HEK293 (cell line): ENCODE measurements at regions not wholly inside any gene's neighbourhood (a gene's known extent, or its start where the extent isn't known, plus 50 kb on each side); places are given as distances from the start of the nearest gene placed in this dataset.

Experiments used
- CTCF ChIA-PET: fragments of 350-600 bp; formaldehyde crosslinking; extraction: SDS; loops from one replicate; lab custom pipeline; 2021; ENCODE audit warnings: antibody characterized with exemption; lab: Yijun Ruan, JAX
- POLR2A ChIA-PET: fragments of 300-600 bp; formaldehyde crosslinking; extraction: SDS; loops from one replicate; lab custom pipeline; 2020; ENCODE audit warnings: antibody characterized with exemption, inconsistent platforms; lab: Yijun Ruan, JAX
- H3K27ac ChIP-seq: fragments of 200-500 bp; sonication (Bioruptor generic); 2 replicates; pipeline ENCODE4 v1.5.1; 2014; ENCODE audit warnings: low read depth, low read length, control low read depth, inconsistent platforms; ENCODE audit errors: extremely low read depth
- H3K36me3 ChIP-seq, 2 experiments: fragments of 200-500 bp in 1 of 2; sonication (Bioruptor generic) in 1 of 2; 1 replicate in 1 of 2; 2 replicates in 1 of 2; pipeline ENCODE4 v1.5.1; 2014 to 2017; ENCODE audit warnings: inconsistent platforms in 2 of 2, low read length in 2 of 2; ENCODE audit not compliant: control insufficient read depth in 2 of 2, insufficient read depth in 1 of 2
- H3K4me1 ChIP-seq: fragments of 200-500 bp; sonication (Bioruptor generic); 2 replicates; pipeline ENCODE4 v1.5.1; 2014; ENCODE audit warnings: mild to moderate bottlenecking, low read length, inconsistent platforms; ENCODE audit not compliant: control insufficient read depth, insufficient read depth
- H3K4me3 ChIP-seq: 2 replicates; pipeline ENCODE4 v1.5.1; 2011; ENCODE audit warnings: low read depth, mild to moderate bottlenecking, control low read depth, low read length, moderate library complexity
- H3K9me3 ChIP-seq: fragments of 200-500 bp; sonication (Bioruptor generic); 2 replicates; pipeline ENCODE4 v1.5.1; 2014; ENCODE audit warnings: low read depth, low read length, inconsistent platforms; ENCODE audit not compliant: control insufficient read depth, insufficient read depth
- GFI1B ChIP-seq: fragments of 450-650 bp; formaldehyde crosslinking; IDR thresholded peaks from 2 replicates; pipeline ENCODE4 v1.5.1; 2016; ENCODE audit warnings: missing biosample characterization, missing genetic modification characterization
- GLI4 ChIP-seq: fragments of 450-650 bp; formaldehyde crosslinking; IDR thresholded peaks from 2 replicates; pipeline ENCODE4 v1.5.1; 2016; ENCODE audit warnings: missing biosample characterization, missing genetic modification characterization
- PRDM1 ChIP-seq: fragments of 450-650 bp; formaldehyde crosslinking; IDR thresholded peaks from 2 replicates; pipeline ENCODE4; 2016; ENCODE audit warnings: missing biosample characterization, missing genetic modification characterization
- TRIM28 ChIP-seq: IDR thresholded peaks from 2 replicates; pipeline ENCODE4 v1.6.1; 2011; ENCODE audit warnings: low read length, control low read depth, borderline replicate concordance
- YY2 ChIP-seq: fragments of 450-650 bp; formaldehyde crosslinking; IDR thresholded peaks from 2 replicates; pipeline ENCODE4 v1.5.1; 2016; ENCODE audit warnings: missing biosample characterization, missing genetic modification characterization
- ZBTB48 ChIP-seq: fragments of 450-650 bp; formaldehyde crosslinking; IDR thresholded peaks from 2 replicates; pipeline ENCODE4 v1.5.1; 2016; ENCODE audit warnings: missing biosample characterization, missing genetic modification characterization
- ZEB2 ChIP-seq: fragments of 450-650 bp; formaldehyde crosslinking; IDR thresholded peaks from 2 replicates; pipeline ENCODE4 v1.5.1; 2016; ENCODE audit warnings: missing biosample characterization, missing genetic modification characterization
- ZFP37 ChIP-seq: fragments of 450-650 bp; formaldehyde crosslinking; IDR thresholded peaks from 2 replicates; pipeline ENCODE4 v1.5.1; 2016; ENCODE audit warnings: missing biosample characterization, missing genetic modification characterization
- ZNF146 ChIP-seq: fragments of 450-650 bp; formaldehyde crosslinking; IDR thresholded peaks from 2 replicates; pipeline ENCODE4 v1.5.1; 2016; ENCODE audit warnings: missing biosample characterization, missing genetic modification characterization
- ZNF16 ChIP-seq: fragments of 450-650 bp; formaldehyde crosslinking; IDR thresholded peaks from 2 replicates; pipeline ENCODE4 v1.5.1; 2016; ENCODE audit warnings: low read depth, missing biosample characterization, missing genetic modification characterization
- ZNF184 ChIP-seq: fragments of 450-650 bp; IDR thresholded peaks from 2 replicates; pipeline ENCODE4 v1.5.1; 2018; ENCODE audit warnings: missing biosample characterization, mild to moderate bottlenecking, missing genetic modification characterization
- ZNF214 ChIP-seq: fragments of 450-650 bp; formaldehyde crosslinking; IDR thresholded peaks from 2 replicates; pipeline ENCODE4 v1.5.1; 2017; ENCODE audit warnings: missing biosample characterization, mild to moderate bottlenecking, missing genetic modification characterization, borderline replicate concordance
- ZNF221 ChIP-seq: fragments of 450-650 bp; formaldehyde crosslinking; IDR thresholded peaks from 2 replicates; pipeline ENCODE4 v1.5.1; 2017; ENCODE audit warnings: missing biosample characterization, missing genetic modification characterization, borderline replicate concordance
- ZNF24 ChIP-seq: fragments of 450-650 bp; formaldehyde crosslinking; IDR thresholded peaks from 2 replicates; pipeline ENCODE4 v1.5.1; 2016; ENCODE audit warnings: missing biosample characterization, missing genetic modification characterization
- ZNF248 ChIP-seq: fragments of 450-650 bp; formaldehyde crosslinking; IDR thresholded peaks from 2 replicates; pipeline ENCODE4 v1.5.1; 2017; ENCODE audit warnings: missing biosample characterization, missing genetic modification characterization
- ZNF311 ChIP-seq: fragments of 450-650 bp; formaldehyde crosslinking; IDR thresholded peaks from 2 replicates; pipeline ENCODE4 v1.5.1; 2017; ENCODE audit warnings: missing biosample characterization, missing genetic modification characterization, borderline replicate concordance
- ZNF335 ChIP-seq: fragments of 450-650 bp; formaldehyde crosslinking; conservative IDR thresholded peaks from 2 replicates; pipeline ENCODE4 v1.5.1; 2016; ENCODE audit warnings: missing biosample characterization, missing genetic modification characterization
- ZNF341 ChIP-seq: fragments of 450-650 bp; formaldehyde crosslinking; IDR thresholded peaks from 2 replicates; pipeline ENCODE4; 2016; ENCODE audit warnings: low read depth, missing biosample characterization, missing genetic modification characterization
- ZNF37A ChIP-seq: fragments of 450-650 bp; IDR thresholded peaks from 2 replicates; pipeline ENCODE4 v1.5.1; 2018; ENCODE audit warnings: missing biosample characterization, missing genetic modification characterization
- ZNF473 ChIP-seq: fragments of 450-650 bp; formaldehyde crosslinking; IDR thresholded peaks from 2 replicates; pipeline ENCODE4 v1.5.1; 2017; ENCODE audit warnings: missing biosample characterization, missing genetic modification characterization
- ZNF514 ChIP-seq: fragments of 450-650 bp; formaldehyde crosslinking; IDR thresholded peaks from 2 replicates; pipeline ENCODE4 v1.5.1; 2016; ENCODE audit warnings: missing biosample characterization, missing genetic modification characterization
- ZNF670 ChIP-seq: fragments of 450-650 bp; formaldehyde crosslinking; IDR thresholded peaks from 2 replicates; pipeline ENCODE4 v1.5.1; 2016; ENCODE audit warnings: missing biosample characterization, missing genetic modification characterization, low read depth
- ZNF704 ChIP-seq: fragments of 450-650 bp; formaldehyde crosslinking; IDR thresholded peaks from 2 replicates; pipeline ENCODE4 v1.5.1; 2016; ENCODE audit warnings: missing biosample characterization, missing genetic modification characterization
- ZNF768 ChIP-seq: fragments of 450-650 bp; formaldehyde crosslinking; IDR thresholded peaks from 2 replicates; pipeline ENCODE4 v1.5.1; 2018; ENCODE audit warnings: missing biosample characterization, mild to moderate bottlenecking, missing genetic modification characterization
- ZNF830 ChIP-seq: fragments of 450-650 bp; IDR thresholded peaks from 2 replicates; pipeline ENCODE4 v1.5.0; 2018; ENCODE audit warnings: missing biosample characterization, missing genetic modification characterization, low read depth, mild to moderate bottlenecking, moderate library complexity
- TF ChIP-seq, protein P1 (sequence below): fragments of 450-650 bp; formaldehyde crosslinking; IDR thresholded peaks from 2 replicates; pipeline ENCODE4 v1.5.1; 2016; ENCODE audit warnings: missing biosample characterization, missing genetic modification characterization, low read depth

GRCh38 chr17:73710095-73710592 is 65.9 kb upstream of the SDK2 start (continued):
- peak; percentile 40; the same call in 1 of the 2 replicates for TF ChIP-seq ZBTB48 (tag by site-specific recombination)
- TF ChIP-seq GLI4 (tag by site-specific recombination), result no peak
- TF ChIP-seq ZNF704 (tag by site-specific recombination), result no peak
- TF ChIP-seq ZNF670 (tag by site-specific recombination), result no peak
- no peak for TF ChIP-seq ZNF214 (tag by site-specific recombination)

DNA sequence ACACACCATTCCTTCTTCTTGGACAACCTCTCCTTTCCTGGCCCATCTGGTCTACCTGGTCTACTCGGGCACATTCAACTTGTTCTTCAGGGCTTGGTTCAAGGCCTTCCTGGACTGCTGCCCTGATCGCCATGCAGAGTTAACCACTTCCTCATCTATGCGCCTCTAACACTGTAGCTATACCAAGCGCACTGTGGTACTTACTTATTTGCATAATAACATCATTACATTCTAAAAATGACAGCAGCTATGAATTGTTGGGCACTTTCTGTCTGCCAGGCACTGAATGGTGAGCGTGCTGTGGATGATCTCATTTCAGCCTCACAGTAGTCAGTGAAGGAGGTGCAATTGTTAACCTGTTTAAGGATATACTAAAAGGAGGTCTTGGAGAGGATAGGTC is 66.9 kb upstream of the SDK2 start:
- H3K36me3 ChIP-seq, result no peaks in the 10 kb centered on the region
- ChIA-PET CTCF (interaction anchor here (0.5 to 3.7 kb wide), 13 partner anchors 10 to 1155 kb away, joined by 3 to 45 read pairs (median 3); no protein-coding TSS in a partner anchor), POLR2A (interaction anchor here (0.5 kb wide), 1 partner anchor 412 kb away, joined by 4 read pairs; no protein-coding TSS in a partner anchor)
- H3K4me3 ChIP-seq, result no peak overlapping the region
- H3K4me1 ChIP-seq, result no peaks in the 10 kb centered on the region
- no peak overlapping the region for H3K27ac ChIP-seq
- H3K9me3 ChIP-seq, result no peaks in the 10 kb centered on the region; the same call in 1 of the 2 replicates
- TF ChIP-seq ZNF221 (tag by site-specific recombination) (no peak), ZNF341 (no peak), ZEB2 (tag by site-specific recombination) (no peak), GFI1B (tag by site-specific recombination) (no peak), ZNF335 (tag by site-specific recombination) (no peak), ZNF248 (tag by site-specific recombination) (no peak), ZNF473 (no peak)

DNA sequence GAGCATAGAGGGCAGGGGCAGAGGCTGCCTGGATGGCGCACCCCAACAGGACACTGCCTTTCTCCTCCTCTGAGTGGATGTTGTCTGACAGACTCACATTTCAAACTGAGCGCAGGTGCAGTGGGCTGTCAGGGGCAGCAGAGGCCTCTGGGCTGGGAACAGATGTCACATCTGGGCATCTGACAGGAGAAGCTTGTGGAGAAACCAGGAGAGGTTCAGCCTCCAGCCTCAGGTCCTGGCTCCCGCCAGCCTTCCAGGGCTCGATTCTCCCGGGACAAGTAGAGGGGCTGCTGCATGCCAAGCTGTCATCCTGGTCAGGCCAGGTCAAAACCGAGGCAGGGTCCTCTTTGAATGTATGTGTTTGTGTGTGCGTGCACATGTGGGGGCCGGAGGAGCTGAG is 67.7 kb upstream of the SDK2 start:
- POLR2A ChIA-PET, result no interaction called here
- TF ChIP-seq ZNF311 (tag by site-specific recombination) (no peak), ZFP37 (tag by site-specific recombination) (no peak), ZNF24 (tag by site-specific recombination) (no peak), ZNF221 (tag by site-specific recombination) (no peak), TRIM28 (no peak), ZNF514 (tag by site-specific recombination) (no peak), ZNF768 (tag by site-specific recombination) (no peak), ZNF16 (tag by site-specific recombination) (no peak), PRDM1 (tag by site-specific recombination) (no peak), ZNF184 (no peak), YY2 (tag by site-specific recombination) (no peak), ZNF146 (tag by site-specific recombination) (no peak), ZNF37A (tag by site-specific recombination) (no peak), ZNF830 (tag by site-specific recombination) (no peak)
- TF ChIP-seq, protein P1, sequence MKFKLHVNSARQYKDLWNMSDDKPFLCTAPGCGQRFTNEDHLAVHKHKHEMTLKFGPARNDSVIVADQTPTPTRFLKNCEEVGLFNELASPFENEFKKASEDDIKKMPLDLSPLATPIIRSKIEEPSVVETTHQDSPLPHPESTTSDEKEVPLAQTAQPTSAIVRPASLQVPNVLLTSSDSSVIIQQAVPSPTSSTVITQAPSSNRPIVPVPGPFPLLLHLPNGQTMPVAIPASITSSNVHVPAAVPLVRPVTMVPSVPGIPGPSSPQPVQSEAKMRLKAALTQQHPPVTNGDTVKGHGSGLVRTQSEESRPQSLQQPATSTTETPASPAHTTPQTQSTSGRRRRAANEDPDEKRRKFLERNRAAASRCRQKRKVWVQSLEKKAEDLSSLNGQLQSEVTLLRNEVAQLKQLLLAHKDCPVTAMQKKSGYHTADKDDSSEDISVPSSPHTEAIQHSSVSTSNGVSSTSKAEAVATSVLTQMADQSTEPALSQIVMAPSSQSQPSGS (tag by site-specific recombination), result no peak
- CTCF ChIA-PET, result interaction anchor here (0.6 to 3.7 kb wide), 7 partner anchors 10 to 401 kb away, joined by 3 to 45 read pairs (median 3); no protein-coding TSS in a partner anchor
- H3K4me1 ChIP-seq, result no peaks in the 10 kb centered on the region
- no peak overlapping the region for H3K27ac ChIP-seq
- no peak overlapping the region for H3K4me3 ChIP-seq
- H3K9me3 ChIP-seq, result no peaks in the 10 kb centered on the region; the same call in 1 of the 2 replicates
- no peaks in the 10 kb centered on the region for H3K36me3 ChIP-seq
